MCF 10A (cell line): ENCODE measurements at regions not wholly inside any gene's neighbourhood (a gene's known extent, or its start where the extent isn't known, plus 50 kb on each side); places are given as distances from the start of the nearest gene placed in this dataset.

Source experiments
- BruUV-seq: library from RNA; stranded (reverse); fragments of 400-500 nt; replicated peaks from 2 replicates; lab custom pipeline; 2021; lab: Mats Ljungman, UMichigan
- CTCF ChIA-PET: fragments of 300-600 bp; sonication (Branson Sonifier 250); formaldehyde crosslinking; extraction: SDS; loops from one replicate; lab custom pipeline; 2021; ENCODE audit warnings: antibody characterized with exemption, inconsistent platforms; lab: Yijun Ruan, JAX
- POLR2A ChIA-PET: fragments of 300-600, 350-650 bp; sonication (Branson Sonifier 250); formaldehyde crosslinking; extraction: SDS; loops from one replicate; lab custom pipeline; 2020; ENCODE audit warnings: antibody characterized with exemption, inconsistent platforms; lab: Yijun Ruan, JAX
- DNase-seq: peaks from one replicate; pipeline ENCODE4 v3.0.0-alpha.2; 2018; ENCODE audit not compliant: unreplicated experiment
- H3K27ac Mint-ChIP-seq: one replicate; pipeline ENCODE4 v1.8.0; 2022; ENCODE audit warnings: mild to moderate bottlenecking, low read depth, mixed read lengths; ENCODE audit not compliant: unreplicated experiment
- H3K27me3 Mint-ChIP-seq: one replicate; pipeline ENCODE4 v1.8.0; 2022; ENCODE audit warnings: mixed read lengths; ENCODE audit not compliant: insufficient read depth, unreplicated experiment
- H3K36me3 Mint-ChIP-seq: one replicate; pipeline ENCODE4 v1.8.0; 2022; ENCODE audit warnings: mild to moderate bottlenecking, moderate library complexity, mixed read lengths; ENCODE audit not compliant: insufficient read depth, unreplicated experiment
- H3K4me1 Mint-ChIP-seq: one replicate; pipeline ENCODE4 v1.8.0; 2022; ENCODE audit warnings: mixed read lengths; ENCODE audit not compliant: insufficient read depth, unreplicated experiment
- H3K4me3 Mint-ChIP-seq: one replicate; pipeline ENCODE4 v1.8.0; 2022; ENCODE audit warnings: mild to moderate bottlenecking, moderate library complexity, mixed read lengths; ENCODE audit not compliant: unreplicated experiment
- H3K9me3 Mint-ChIP-seq: one replicate; pipeline ENCODE4 v1.8.0; 2022; ENCODE audit warnings: mixed read lengths; ENCODE audit not compliant: unreplicated experiment
- intact Hi-C: fragments of 100-400 bp; cut with micrococcal nuclease; formaldehyde crosslinking; loops from 2 replicates; pipeline ENCODE4 v1.14.1; 2022
- TF ChIP-seq, protein P1 (sequence below): fragments of 200-600 bp; IDR thresholded peaks from one replicate; pipeline ENCODE4 v1.8.0; 2022; ENCODE audit warnings: antibody characterized with exemption, mild to moderate bottlenecking; ENCODE audit not compliant: unreplicated experiment

DNA sequence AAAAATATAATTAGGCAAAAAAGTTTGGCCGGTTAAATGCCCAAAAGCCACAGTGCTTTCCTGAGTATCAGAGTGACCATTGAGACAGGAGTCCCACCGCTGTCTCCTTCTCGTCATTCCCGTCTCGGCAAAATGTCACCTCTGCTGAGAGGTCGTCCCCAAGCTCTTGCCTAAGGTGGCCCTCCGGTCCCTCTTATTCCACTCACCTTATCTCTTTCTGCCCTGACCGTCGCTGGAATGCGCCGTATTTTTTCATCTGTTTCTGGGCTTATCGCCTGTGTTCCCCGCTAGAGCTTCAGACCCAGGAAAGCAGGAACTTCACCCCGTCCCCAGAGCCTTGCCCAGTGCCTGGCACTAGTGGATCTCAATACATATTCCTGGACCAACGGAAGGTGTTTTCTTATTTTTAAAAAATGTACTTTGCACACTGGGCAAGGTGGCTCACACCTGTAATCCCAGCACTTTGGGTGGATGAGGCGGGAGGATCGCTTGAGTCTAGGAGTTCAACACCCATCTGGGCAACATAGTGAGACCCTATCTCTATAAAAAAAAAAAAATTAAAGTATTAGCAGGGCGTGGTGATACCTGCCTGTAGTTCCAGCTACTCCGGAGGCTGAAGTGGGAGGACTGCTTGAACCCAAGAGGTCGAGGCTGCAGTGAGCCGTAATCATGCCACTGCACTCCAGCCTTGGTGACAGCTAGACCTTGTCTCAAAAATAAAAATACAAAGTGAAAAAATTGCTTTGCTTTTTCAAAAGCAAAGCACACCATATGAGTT lies 122.8 kb upstream of the PTPN1 start:
- Mint-ChIP-seq H3K27me3 (no peaks in the 10 kb centered on the region), H3K9me3 (peaks cover 5% of the 10 kb centered on the region), H3K36me3 (no peaks in the 10 kb centered on the region), H3K4me3 (no peak overlapping the region), H3K4me1 (peaks cover 9% of the 10 kb centered on the region), H3K27ac (no peak overlapping the region)
- intact Hi-C loops = no loop called here
- DNase-seq = no peak
- TF ChIP-seq, protein P1, sequence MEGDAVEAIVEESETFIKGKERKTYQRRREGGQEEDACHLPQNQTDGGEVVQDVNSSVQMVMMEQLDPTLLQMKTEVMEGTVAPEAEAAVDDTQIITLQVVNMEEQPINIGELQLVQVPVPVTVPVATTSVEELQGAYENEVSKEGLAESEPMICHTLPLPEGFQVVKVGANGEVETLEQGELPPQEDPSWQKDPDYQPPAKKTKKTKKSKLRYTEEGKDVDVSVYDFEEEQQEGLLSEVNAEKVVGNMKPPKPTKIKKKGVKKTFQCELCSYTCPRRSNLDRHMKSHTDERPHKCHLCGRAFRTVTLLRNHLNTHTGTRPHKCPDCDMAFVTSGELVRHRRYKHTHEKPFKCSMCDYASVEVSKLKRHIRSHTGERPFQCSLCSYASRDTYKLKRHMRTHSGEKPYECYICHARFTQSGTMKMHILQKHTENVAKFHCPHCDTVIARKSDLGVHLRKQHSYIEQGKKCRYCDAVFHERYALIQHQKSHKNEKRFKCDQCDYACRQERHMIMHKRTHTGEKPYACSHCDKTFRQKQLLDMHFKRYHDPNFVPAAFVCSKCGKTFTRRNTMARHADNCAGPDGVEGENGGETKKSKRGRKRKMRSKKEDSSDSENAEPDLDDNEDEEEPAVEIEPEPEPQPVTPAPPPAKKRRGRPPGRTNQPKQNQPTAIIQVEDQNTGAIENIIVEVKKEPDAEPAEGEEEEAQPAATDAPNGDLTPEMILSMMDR = no peak
- CTCF ChIA-PET = interaction anchor here (0.7 to 0.9 kb wide), 2 partner anchors 24 to 104 kb away, joined by 3 to 4 read pairs; no protein-coding TSS in a partner anchor
- POLR2A ChIA-PET = interaction anchor here (1.1 kb wide), 1 partner anchor 10 kb away, joined by 3 read pairs; no protein-coding TSS in a partner anchor
- no TSS peak for BruUV-seq

DNA sequence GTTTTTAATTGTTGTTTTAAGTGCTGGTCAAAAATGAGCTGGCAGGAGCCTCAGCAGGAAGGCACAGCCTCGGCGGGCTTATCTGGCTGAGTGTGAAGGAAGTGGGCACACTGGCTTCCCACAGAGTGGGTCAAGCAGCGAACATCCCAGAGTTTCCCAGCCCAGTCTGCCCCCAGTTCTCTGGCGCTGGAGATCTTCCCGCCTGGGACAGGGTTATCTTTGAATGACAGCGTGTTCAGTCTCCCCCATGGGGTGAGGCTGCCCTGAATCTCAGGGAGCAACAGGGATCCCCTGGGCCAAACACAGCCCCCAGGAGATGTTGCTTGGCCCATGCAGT lies 122.2 kb upstream of the PTPN1 start:
- Mint-ChIP-seq H3K27ac (no peak overlapping the region), H3K4me1 (peaks cover 10% of the 10 kb centered on the region), H3K4me3 (no peak overlapping the region), H3K36me3 (no peaks in the 10 kb centered on the region), H3K9me3 (peaks cover 5% of the 10 kb centered on the region), H3K27me3 (no peaks in the 10 kb centered on the region)
- ChIA-PET CTCF (interaction anchor here (0.7 to 0.9 kb wide), 2 partner anchors 24 to 103 kb away, joined by 3 to 4 read pairs; no protein-coding TSS in a partner anchor), POLR2A (interaction anchor here (1.1 kb wide), 1 partner anchor 11 kb away, joined by 3 read pairs; no protein-coding TSS in a partner anchor)
- no TSS peak for BruUV-seq
- DNase-seq = no peak
- intact Hi-C loops = no loop called here
- TF ChIP-seq, protein P1 = no peak

DNA sequence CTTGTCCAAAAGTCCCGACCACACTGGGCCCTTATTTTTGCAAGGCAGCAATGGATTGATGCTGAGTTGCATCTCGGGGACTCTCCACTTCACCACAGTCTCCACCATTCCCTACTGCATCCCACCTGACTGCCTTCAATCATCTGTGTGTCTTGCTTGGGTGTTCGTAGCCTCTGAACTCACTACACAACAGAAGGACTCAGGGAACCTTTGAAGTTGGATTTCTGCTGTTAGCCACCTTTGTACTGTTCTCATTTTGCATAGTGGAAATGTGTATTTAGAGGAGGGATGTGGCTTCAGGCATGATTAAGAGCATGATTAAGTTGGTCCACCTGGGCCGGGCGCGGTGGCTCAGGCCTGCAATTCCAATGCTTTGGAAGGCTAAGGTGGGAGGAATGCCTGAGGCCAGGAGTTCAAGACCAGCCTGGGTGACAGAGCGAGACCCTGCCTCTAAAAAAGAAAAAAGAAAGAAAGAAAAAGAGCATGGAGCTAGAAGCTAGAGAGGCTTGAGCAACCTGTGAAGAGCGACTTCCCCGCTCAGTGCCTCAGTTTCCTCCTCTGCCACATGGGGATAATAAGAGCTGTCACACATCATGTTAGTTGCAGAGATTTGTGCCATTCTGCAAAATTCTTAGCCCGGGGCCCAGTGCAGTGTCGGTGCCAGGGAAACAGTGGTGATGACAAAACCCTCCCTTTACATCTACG lies 121.3 kb upstream of the PTPN1 start:
- Mint-ChIP-seq H3K36me3 (no peaks in the 10 kb centered on the region), H3K27me3 (no peaks in the 10 kb centered on the region), H3K9me3 (peaks cover 5% of the 10 kb centered on the region), H3K4me3 (no peak overlapping the region), H3K27ac (no peak overlapping the region), H3K4me1 (peaks cover 10% of the 10 kb centered on the region)
- ChIA-PET CTCF (no interaction called here), POLR2A (no interaction called here)
- TF ChIP-seq, protein P1 = no peak
- no TSS peak for BruUV-seq
- no peak for DNase-seq
- intact Hi-C loops = no loop called here

DNA sequence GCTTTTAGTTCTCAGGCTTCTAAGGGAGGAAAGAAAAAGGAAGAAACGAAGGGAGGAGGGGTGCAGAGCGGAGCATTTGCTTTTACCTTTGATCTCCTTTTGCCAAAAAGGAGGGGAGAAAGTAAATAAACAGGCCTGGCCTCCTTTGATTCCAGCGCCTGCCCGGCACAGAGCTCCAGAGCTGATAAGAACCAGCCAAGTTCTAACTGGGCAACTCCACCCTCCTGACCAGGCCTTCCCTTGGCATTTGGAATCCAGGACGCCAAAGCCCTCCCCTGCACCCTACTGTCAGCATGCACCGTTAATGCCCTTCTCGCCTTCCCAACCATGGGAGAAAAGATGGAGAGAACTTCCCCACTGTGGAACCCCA lies 120.8 kb upstream of the PTPN1 start:
- Mint-ChIP-seq H3K4me1 (peaks cover 11% of the 10 kb centered on the region), H3K27me3 (no peaks in the 10 kb centered on the region), H3K27ac (no peak overlapping the region), H3K4me3 (no peak overlapping the region), H3K9me3 (peaks cover 5% of the 10 kb centered on the region), H3K36me3 (no peaks in the 10 kb centered on the region)
- ChIA-PET CTCF (no interaction called here), POLR2A (no interaction called here)
- TF ChIP-seq, protein P1 = no peak
- intact Hi-C loops = no loop called here
- no TSS peak for BruUV-seq
- no peak for DNase-seq
